Central memory CD8-positive, alpha-beta T cell (primary cell): ENCODE measurements at regions not wholly inside any gene's neighbourhood (a gene's known extent, or its start where the extent isn't known, plus 50 kb on each side); places are given as distances from the start of the nearest gene placed in this dataset.

Source experiments
- ATAC-seq: fragments of 150-1000 bp; cut with Tn5 transposase; replicated peaks from 2 replicates; pipeline ENCODE4 v1.10.0; 2022; ENCODE audit warnings: mild to moderate bottlenecking, moderate FRiP score, moderate number of reproducible peaks; ENCODE audit not compliant: poor library complexity, severe bottlenecking; ENCODE audit errors: extremely low read depth
- DNase-seq, 2 donors: peaks; one replicate each; pipeline ENCODE4 v3.0.0; 2021; ENCODE audit warnings: low spot score in 2 of 2
- H3K27ac Mint-ChIP-seq: one replicate; pipeline ENCODE4 v1.8.0; 2022; ENCODE audit warnings: low read depth, mild to moderate bottlenecking, moderate library complexity, mixed read lengths
- H3K27me3 Mint-ChIP-seq: one replicate; pipeline ENCODE4 v1.8.0; 2022; ENCODE audit warnings: mixed read lengths
- H3K36me3 Mint-ChIP-seq: one replicate; pipeline ENCODE4 v1.8.0; 2022; ENCODE audit warnings: mild to moderate bottlenecking, moderate library complexity, mixed read lengths; ENCODE audit not compliant: insufficient read depth
- H3K4me1 Mint-ChIP-seq: one replicate; pipeline ENCODE4 v1.8.0; 2022; ENCODE audit warnings: mixed read lengths
- H3K4me3 Mint-ChIP-seq: one replicate; pipeline ENCODE4 v1.8.0; 2022; ENCODE audit warnings: mild to moderate bottlenecking, moderate library complexity, mixed read lengths
- H3K9me3 Mint-ChIP-seq: one replicate; pipeline ENCODE4 v1.8.0; 2022; ENCODE audit warnings: mixed read lengths

DNA sequence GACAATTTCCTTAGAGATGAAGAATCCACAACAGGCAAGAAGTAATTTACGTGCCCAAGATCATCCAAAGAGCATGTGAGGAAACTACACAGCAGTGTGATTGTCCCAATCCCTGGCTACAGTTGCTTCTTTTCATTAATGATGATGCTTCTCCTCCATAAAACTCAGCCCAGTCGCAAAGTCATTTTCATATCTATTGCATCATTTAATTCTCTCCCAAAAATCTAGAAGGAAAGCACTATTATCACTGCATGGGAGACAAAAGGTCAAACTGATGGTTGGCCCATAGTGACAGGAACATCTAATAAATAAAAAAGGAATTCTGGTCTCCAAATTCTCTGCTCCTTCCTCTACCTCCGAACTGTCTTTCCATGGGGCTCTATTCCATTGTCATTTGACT, 103.5 kb upstream of the SERP2 start:
- H3K27ac Mint-ChIP-seq, result no peak overlapping the region
- no peaks in the 10 kb centered on the region for H3K9me3 Mint-ChIP-seq
- H3K4me3 Mint-ChIP-seq, result no peak overlapping the region
- peaks cover 17% of the 10 kb centered on the region for H3K4me1 Mint-ChIP-seq
- ATAC-seq (no peak), DNase-seq (no peak)
- H3K36me3 Mint-ChIP-seq, result peaks cover 2% of the 10 kb centered on the region
- peaks cover 23% of the 10 kb centered on the region for H3K27me3 Mint-ChIP-seq

DNA sequence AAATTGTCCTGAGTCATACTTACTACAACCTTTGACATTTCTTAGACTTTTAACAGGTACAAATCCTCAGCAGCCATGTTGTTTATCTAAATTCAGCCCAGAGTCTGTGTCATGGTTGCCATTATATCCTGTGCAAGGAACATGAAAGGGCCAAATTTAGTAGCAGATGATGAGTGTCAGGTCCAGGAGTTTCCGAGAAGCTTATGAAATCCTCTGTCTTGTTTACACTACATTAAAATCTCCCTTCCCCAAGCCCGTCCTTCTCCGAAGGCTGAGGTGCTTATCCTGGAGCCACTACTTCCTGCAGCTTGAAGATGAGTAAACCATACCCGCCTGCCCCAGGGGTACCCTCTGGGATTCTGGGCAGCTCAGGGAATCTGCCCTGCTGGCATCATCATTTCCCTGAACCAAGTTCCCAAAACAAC, 102.6 kb upstream of the SERP2 start:
- H3K4me3 Mint-ChIP-seq, result no peak overlapping the region

GRCh38 chr13:44271473-44271872, 102.2 kb upstream of the SERP2 start:
- peaks cover 12% of the 10 kb centered on the region for H3K27me3 Mint-ChIP-seq
- no peaks in the 10 kb centered on the region for H3K9me3 Mint-ChIP-seq
- peaks cover 2% of the 10 kb centered on the region for H3K36me3 Mint-ChIP-seq
- peaks cover 17% of the 10 kb centered on the region for H3K4me1 Mint-ChIP-seq
- H3K27ac Mint-ChIP-seq, result no peak overlapping the region
- DNase-seq, result no peak
- no peak for ATAC-seq
- H3K4me3 Mint-ChIP-seq, result no peak overlapping the region

More for the DNA sequence above, 102.6 kb upstream of the SERP2 start:
- Mint-ChIP-seq H3K4me1 (peaks cover 17% of the 10 kb centered on the region), H3K9me3 (no peaks in the 10 kb centered on the region), H3K27ac (no peak overlapping the region), H3K36me3 (peaks cover 2% of the 10 kb centered on the region), H3K27me3 (peaks cover 15% of the 10 kb centered on the region)
- ATAC-seq (no peak), DNase-seq (no peak)

DNA sequence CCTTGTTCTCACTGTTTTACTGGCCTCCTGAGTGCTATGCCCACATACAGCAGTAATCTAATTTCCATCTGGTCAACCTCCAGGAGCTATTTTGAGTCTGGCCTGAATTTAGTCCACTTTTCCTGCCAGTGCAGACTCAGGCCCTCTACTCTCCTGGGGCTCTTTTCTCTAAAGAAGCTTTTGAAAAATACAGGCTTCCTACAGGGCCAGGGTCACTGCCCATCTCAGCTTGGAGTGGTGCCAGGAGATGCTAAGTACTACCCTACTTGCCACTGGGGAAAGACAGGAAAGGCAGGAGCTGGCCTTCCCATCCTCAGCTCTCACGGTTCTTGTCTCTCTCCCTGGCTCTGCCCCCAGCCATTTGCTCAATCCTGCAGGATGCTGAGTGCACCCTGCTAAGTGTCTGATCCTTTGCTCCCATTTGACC, 101.7 kb upstream of the SERP2 start:
- Mint-ChIP-seq H3K9me3 (no peaks in the 10 kb centered on the region), H3K4me3 (no peak overlapping the region), H3K36me3 (peaks cover 2% of the 10 kb centered on the region), H3K27me3 (peaks cover 8% of the 10 kb centered on the region), H3K4me1 (peaks cover 17% of the 10 kb centered on the region), H3K27ac (peak overlapping the region; percentile 54)
- DNase-seq (no peak), ATAC-seq (no peak)

- no peak overlapping the region for H3K4me3 Mint-ChIP-seq
- H3K4me1 Mint-ChIP-seq, result peaks cover 17% of the 10 kb centered on the region
- peak overlapping the region; percentile 54 for H3K27ac Mint-ChIP-seq
- H3K9me3 Mint-ChIP-seq, result no peaks in the 10 kb centered on the region
- H3K27me3 Mint-ChIP-seq, result peaks cover 10% of the 10 kb centered on the region
- no peak for DNase-seq
- peaks cover 2% of the 10 kb centered on the region for H3K36me3 Mint-ChIP-seq
- ATAC-seq, result no peak
Measured at GRCh38 chr13:44272692-44273091, 100.9 kb upstream of the SERP2 start.

DNA sequence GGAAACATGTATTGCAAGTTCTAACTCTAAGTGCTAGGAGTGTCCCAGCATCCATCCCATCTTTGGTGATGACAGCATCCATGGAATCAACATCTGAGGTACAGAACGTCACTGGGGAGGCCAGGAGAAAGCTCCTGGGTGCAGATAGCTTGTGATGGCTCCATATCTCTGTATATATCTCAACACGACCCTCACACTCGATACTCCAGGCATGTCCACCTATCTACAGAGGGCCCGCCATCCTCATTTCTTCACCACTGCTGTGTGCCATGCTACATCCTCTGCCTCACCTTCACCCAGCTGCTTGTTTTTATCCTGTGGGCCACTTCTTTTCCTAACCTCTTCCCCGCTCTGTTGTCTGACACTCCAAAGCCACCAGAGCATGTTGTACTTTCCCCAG, 100.4 kb upstream of the SERP2 start:
- H3K4me1 Mint-ChIP-seq, result peaks cover 17% of the 10 kb centered on the region
- H3K9me3 Mint-ChIP-seq, result no peaks in the 10 kb centered on the region
- peaks cover 15% of the 10 kb centered on the region for H3K27me3 Mint-ChIP-seq
- ATAC-seq (no peak), DNase-seq (no peak)
- H3K36me3 Mint-ChIP-seq, result peaks cover 2% of the 10 kb centered on the region
- H3K4me3 Mint-ChIP-seq, result no peak overlapping the region
- peak overlapping the region; percentile 88 for H3K27ac Mint-ChIP-seq

DNA sequence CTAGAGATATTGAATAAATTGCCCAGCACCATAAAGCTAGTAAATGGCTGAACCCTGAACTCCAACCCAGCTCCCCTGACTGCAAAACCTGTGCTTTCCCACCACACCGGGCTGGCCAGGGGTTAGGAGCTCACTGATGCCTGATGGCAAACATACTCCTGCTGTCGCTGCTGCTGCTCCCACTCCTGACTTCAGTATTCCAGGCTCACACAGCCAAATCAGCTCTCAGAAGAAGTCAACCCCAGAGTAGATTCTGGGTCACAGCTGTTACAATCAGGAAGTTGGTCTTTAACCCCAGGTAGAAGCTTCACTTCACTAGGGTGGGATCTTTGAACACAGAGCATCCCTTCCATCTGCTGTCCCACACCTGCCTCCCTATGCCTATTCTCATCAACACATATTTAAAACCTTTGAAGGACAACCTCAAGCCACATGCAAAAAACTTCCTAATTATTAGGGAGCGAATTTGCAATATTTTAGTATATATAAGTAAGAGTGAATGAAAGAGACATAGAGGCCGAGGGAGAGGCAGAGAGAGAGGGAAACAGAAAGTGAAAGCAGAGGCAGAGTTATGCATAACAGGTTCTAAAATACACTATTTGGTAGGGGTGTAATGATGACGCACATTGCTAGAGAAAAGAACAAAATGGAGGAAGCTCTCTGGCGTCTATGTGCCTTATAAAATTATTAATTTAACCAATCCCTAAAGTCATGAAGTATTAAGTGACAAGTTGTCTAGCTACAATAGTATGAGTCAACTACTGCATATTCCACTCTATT, 99.4 kb upstream of the SERP2 start:
- ATAC-seq (peak; percentile 97), DNase-seq (peak in 1 of 2 donors; percentile 38)
- H3K27ac Mint-ChIP-seq, result peak overlapping the region; percentile 88
- no peaks in the 10 kb centered on the region for H3K9me3 Mint-ChIP-seq
- peaks cover 22% of the 10 kb centered on the region for H3K27me3 Mint-ChIP-seq
- peaks cover 2% of the 10 kb centered on the region for H3K36me3 Mint-ChIP-seq
- H3K4me3 Mint-ChIP-seq, result peak overlapping the region; percentile 40
- H3K4me1 Mint-ChIP-seq, result peaks cover 17% of the 10 kb centered on the region

DNA sequence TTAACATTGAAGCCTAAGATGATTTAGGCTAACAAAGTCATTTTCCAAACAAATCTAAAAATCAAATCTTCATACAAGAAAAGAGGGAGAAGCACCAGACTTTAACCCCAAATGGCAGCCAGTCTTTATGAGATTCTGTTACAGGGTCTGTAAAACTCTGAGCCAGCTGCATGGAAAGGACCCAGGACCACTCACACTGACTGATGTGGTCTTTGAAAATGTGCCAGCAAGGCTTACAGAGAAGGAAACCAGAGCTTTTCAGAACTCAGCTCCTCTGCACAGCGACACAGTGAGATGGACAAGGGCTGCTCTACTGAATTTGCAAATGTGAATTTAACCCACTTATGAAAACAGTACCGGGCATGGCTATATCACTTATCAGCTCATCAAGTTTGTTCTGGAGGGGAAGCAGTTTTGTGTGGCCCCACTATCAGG, 98.8 kb upstream of the SERP2 start:
- DNase-seq, result peak in 1 of 2 donors; percentile 30
- ATAC-seq, result peak; percentile 34
- no peaks in the 10 kb centered on the region for H3K9me3 Mint-ChIP-seq
- H3K4me3 Mint-ChIP-seq, result peak overlapping the region; percentile 40
- peaks cover 23% of the 10 kb centered on the region for H3K27me3 Mint-ChIP-seq
- H3K27ac Mint-ChIP-seq, result peak overlapping the region; percentile 88
- peaks cover 17% of the 10 kb centered on the region for H3K4me1 Mint-ChIP-seq
- H3K36me3 Mint-ChIP-seq, result peaks cover 2% of the 10 kb centered on the region

GRCh38 chr13:44275381-44275780, 98.2 kb upstream of the SERP2 start:
- Mint-ChIP-seq H3K27ac (peak overlapping the region; percentile 88), H3K9me3 (no peaks in the 10 kb centered on the region), H3K4me3 (peak overlapping the region; percentile 14), H3K4me1 (peaks cover 17% of the 10 kb centered on the region), H3K27me3 (peaks cover 29% of the 10 kb centered on the region), H3K36me3 (peaks cover 2% of the 10 kb centered on the region)
- DNase-seq (no peak), ATAC-seq (no peak)

DNA sequence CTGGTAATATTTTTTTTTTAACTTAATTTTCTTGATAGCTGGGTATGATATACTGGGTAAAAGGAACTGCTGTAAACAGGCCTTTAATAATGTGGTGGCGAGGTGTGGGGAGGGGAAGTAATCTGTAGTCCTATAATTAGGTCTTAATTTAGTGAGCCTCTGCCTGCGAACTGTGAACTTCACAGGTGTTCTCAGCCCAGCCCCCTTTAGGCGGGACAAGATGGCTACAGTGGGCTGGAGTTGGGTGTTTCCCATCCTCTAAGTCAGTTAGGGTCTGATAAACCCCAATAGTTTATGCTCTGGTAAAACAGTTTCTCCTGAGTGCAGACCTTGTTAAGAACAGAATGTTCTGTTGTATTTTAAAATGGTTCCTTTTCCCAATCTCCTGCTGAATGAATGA, 97.6 kb upstream of the SERP2 start:
- ATAC-seq, result no peak
- no peak for DNase-seq
- Mint-ChIP-seq H3K27ac (peak overlapping the region; percentile 88), H3K4me1 (peaks cover 17% of the 10 kb centered on the region), H3K4me3 (no peak overlapping the region), H3K27me3 (peaks cover 36% of the 10 kb centered on the region), H3K36me3 (peaks cover 2% of the 10 kb centered on the region), H3K9me3 (no peaks in the 10 kb centered on the region)

DNA sequence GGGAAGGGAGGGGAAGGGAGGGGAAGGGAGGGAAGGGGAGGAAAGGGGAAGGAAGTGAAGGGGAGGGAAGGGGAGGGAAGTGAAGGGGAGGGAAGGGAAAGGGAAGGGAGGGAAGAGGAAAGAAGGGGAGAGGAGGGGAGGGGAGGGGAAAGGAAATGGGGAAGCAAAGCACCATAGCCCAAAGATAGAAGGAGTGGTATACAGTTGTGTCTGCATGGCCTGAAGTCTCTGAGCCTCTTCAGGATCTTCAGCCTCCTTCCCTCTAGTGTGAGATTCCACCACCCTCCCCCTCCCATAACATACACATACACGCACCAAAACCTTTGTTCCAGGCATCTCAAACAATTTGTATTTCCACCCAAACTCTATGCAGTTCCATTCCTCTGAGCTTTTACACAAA, 96.2 kb upstream of the SERP2 start:
- H3K4me3 Mint-ChIP-seq, result no peak overlapping the region
- H3K4me1 Mint-ChIP-seq, result peaks cover 17% of the 10 kb centered on the region
- no peaks in the 10 kb centered on the region for H3K9me3 Mint-ChIP-seq
- H3K36me3 Mint-ChIP-seq, result peaks cover 2% of the 10 kb centered on the region
- DNase-seq (no peak), ATAC-seq (no peak)
- H3K27ac Mint-ChIP-seq, result no peak overlapping the region
- peaks cover 47% of the 10 kb centered on the region for H3K27me3 Mint-ChIP-seq

- Mint-ChIP-seq H3K4me3 (no peak overlapping the region), H3K4me1 (peaks cover 17% of the 10 kb centered on the region), H3K27me3 (peaks cover 54% of the 10 kb centered on the region), H3K36me3 (peaks cover 2% of the 10 kb centered on the region), H3K9me3 (no peaks in the 10 kb centered on the region), H3K27ac (no peak overlapping the region)
- DNase-seq (no peak), ATAC-seq (no peak)
Measured at GRCh38 chr13:44278166-44278565, 95.5 kb upstream of the SERP2 start.

DNA sequence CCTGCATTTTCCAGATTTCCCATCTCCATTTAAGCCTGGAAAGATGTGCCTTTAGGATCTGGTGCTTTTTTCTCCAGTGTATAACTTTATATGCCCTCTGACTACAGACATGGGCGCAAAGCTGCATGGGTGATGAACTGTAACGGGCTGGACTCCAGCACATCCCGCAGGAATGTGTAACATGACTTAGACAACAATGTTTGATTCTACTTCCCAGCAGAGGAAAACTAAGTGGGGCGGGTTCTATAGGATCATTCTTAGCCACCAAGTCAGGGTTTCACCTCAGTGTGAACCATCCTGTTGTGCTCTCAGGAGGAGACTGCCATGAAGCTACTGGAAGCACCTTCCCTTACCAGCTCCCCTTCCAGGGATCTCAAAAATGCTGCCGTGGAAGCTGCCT, 93.2 kb upstream of the SERP2 start:
- no peaks in the 10 kb centered on the region for H3K9me3 Mint-ChIP-seq
- no peaks in the 10 kb centered on the region for H3K4me1 Mint-ChIP-seq
- ATAC-seq (no peak), DNase-seq (no peak)
- H3K36me3 Mint-ChIP-seq, result no peaks in the 10 kb centered on the region
- peaks cover 76% of the 10 kb centered on the region for H3K27me3 Mint-ChIP-seq
- no peak overlapping the region for H3K27ac Mint-ChIP-seq
- H3K4me3 Mint-ChIP-seq, result no peak overlapping the region
